ENCODE measurements at regions not wholly inside any gene's neighbourhood (a gene's known extent, or its start where the extent isn't known, plus 50 kb on each side); places are given as distances from the start of the nearest gene placed in this dataset.
A peak's percentile ranks its signal among the peaks of the same experiment; 100 is the strongest.
"Not testable (repeated sequence)": the region's sequence is repeated elsewhere in the genome, so short reads cannot be mapped to it uniquely, and the experiment has no call there.

- DNase-seq, result no peak
These were observed 150.9 kb downstream of the RPLP1 start for GRCh38 chr15:69603369-69604071.

DNA sequence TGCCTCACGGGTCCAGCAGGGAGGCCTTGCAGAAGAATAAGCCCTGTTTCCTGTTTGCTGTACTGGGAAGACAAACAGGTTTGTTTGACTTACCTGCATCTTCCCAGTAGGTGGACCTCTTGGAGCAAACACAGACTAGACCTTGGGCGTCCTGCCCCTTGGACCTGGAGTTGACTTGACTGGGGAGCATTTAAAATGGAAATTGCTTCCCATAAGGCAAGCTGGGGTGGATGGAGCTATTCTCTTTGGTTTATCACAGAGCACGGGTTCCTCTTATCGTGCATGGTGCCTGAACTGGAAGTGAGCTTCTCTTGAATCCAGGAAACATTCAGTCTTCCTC, 151.4 kb downstream of the RPLP1 start:
- DNase-seq, result peak; percentile 39

- no peak for DNase-seq
These were observed 153.5 kb downstream of the RPLP1 start for GRCh38 chr15:69606144-69606543.

DNA sequence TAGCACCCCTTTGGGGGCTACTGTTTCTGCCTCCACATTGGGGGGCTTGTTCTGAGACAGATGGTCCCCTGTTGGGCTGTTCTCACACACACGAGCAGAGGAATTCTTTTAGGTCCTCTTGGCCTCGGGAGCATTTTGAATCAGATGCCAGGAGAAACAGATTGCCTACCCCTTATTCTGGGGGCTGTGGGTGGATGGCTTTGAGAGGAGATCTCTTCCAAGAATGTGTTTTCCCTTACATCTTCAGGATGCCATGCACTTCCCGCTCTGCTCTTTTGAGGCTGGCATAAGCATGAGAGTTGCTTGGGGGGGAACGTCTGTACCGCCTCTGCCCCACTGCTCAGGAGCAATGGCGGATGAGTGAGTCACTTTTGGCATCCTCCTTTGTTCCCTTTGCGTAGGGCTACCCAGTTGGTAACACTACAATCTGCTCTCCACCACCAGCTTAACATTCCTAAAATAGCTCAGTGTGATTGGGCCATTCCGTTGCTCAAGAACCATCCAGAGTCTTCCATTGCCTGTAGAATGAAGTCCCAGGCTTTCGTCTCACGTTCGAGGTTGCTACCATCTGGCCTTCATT, 154.4 kb downstream of the RPLP1 start:
- DNase-seq, result no peak

DNA sequence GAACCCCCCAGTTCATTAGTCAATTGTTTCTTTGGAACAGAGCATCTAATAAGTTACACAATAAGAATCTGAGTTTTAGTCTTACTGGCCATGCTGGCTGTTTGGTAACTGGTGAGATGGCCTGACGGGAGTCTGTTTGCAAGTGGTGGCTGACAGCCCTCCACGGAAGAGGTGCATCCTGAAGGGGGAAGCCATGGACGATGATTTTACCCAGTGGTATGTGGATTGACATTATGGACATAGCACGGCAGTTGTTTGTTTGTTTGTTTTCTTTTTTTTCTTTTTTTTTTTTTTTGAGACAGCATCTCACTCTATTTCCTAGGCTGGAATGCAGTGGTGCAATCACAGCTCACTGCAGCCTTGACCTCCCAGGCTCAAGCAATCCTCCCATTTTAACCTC, 156.0 kb downstream of the RPLP1 start:
- no peak for DNase-seq

DNA sequence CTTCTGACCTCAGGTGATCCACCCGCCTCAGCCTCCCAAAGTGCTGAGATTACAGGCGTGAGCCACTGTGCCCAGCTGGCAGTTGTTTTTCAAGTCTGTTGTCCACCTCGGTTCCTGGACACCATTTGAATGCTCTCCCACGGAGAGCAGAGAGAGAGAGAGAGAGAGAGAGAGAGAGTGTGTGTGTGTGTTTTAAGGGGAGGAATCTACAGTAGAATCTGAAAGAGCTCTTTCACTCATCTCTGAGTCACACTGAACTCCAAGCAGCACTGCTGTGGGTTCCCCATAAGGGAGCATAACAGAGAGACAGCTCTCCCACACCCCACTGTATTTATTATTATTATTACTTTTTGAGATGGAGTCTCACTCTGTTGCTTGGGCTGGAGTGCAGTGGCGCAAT, 156.6 kb downstream of the RPLP1 start:
- DNase-seq, result no peak

GRCh38 chr15:69609776-69610175, 157.2 kb downstream of the RPLP1 start:
- no peak for DNase-seq

DNA sequence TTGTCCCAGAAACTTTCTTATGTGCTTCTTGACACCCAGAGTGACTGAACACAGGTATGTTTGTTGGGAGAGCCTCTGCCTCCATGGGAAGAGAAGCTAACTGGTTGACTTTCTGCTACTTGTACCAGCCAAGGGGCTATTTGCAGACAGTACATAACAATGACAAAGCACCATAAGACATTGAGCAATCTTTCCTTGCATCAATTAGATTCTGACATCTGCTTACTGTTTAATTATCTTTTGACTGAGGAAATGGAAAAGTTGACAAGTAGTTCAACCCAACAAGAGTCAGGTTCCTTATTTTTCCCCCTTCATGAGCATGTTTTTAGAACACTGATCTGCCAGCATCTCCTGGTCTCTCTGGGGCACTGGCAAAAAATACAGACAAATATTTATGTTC, 157.7 kb downstream of the RPLP1 start:
- no peak for DNase-seq

GRCh38 chr15:69610858-69611257, 158.2 kb downstream of the RPLP1 start:
- DNase-seq, result no peak

DNA sequence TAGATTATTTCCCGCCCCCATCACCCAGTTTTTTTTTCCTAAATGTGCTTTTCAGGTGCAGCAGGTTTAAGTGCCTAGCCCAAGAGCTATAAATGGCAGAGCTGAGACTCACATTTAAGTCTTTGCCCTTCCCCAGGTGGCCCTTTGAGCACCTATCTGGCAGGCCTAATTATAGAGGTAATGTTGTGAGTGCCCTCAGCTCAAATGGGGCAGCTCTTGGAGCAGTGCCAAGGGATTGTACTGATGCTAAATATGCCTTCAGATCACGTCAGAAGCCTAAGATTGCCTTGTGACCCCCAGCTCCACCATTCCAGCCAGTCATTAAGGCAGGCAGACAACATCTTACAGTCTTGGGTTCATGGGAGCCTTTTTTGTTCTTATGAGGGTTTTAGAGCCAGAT, 159.5 kb downstream of the RPLP1 start:
- peak; percentile 98 for DNase-seq

DNA sequence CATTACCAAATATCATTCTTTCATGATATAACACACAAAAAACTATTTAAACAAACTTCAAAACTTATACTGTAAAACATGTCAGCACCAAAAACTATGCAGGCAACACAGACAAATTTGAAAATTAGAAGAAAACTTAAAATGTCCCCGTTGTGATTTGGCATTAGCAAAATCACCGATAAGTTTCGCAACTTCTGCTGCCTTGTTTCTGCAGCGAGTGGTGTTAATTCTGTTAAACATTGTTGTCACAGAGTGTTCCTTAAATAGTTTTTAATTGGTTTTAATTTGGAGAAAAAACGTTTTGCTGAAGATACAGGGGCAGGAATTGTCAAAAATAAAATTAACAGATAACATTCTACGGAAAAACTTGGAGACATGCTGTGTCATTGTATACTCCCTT, 160.6 kb downstream of the RPLP1 start:
- no peak for DNase-seq

- no peak for DNase-seq
These were observed 161.4 kb downstream of the RPLP1 start for GRCh38 chr15:69613988-69614387.

GRCh38 chr15:69615736-69616135, 163.1 kb downstream of the RPLP1 start:
- DNase-seq, result no peak

DNA sequence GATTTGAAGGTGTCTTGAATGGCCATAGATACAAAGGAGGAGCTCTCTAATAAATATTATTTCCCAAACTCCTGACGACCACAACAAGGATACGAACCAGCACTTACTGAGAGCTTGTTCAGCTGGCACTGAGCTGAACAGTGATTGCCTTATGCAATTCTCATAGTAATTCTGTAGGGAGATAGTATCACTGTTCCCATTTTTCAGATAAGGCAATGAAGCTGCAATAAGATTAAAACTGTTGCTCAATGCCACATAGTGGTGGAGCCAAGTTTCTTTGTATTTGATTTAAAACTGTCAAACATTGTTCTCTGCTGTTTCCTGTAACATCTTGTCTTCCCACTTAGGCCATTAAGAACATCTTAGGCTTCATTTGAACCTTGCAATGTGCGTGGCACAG, 163.9 kb downstream of the RPLP1 start:
- DNase-seq, result no peak

GRCh38 chr15:69617144-69617543, 164.5 kb downstream of the RPLP1 start:
- not testable (repeated sequence) for DNase-seq

DNA sequence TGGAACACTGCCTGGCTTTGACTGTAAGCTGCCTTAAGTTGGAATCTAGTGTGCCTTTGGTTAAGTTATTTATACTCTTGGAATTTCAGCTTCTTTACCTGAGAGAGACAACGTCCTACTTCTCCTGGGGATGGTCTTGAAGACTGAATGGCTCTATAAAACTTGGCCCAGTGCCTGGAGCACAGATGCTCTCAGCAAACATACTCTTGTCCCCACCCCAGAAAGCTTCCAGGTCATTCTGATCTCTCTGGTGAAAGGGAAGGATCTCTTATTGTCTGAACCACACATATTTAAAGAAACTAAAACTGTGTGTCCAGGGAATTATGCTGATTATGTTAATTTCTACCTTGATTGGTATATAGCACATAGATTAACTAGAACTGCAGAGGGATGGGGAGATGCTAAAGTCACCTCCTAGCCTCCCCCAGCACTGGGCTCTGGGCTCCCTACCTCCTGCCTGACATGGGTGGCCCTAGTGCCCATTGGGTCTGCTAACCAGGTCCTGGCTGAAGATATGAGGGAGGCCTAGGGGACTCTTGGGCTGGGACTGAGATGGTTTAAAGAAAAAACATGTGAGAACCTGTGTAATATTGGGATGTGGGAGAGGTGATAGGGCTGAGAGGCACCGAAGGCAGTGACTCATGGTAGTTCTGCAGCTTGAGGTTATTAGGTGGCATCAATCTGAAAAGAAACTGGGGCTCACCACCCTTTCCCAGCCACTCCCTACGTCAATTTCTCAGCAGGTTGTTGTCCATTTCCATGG, 171.0 kb downstream of the RPLP1 start:
- peak; percentile 14 for DNase-seq

GRCh38 chr15:69624155-69624520, 171.5 kb downstream of the RPLP1 start:
- DNase-seq, result no peak

DNA sequence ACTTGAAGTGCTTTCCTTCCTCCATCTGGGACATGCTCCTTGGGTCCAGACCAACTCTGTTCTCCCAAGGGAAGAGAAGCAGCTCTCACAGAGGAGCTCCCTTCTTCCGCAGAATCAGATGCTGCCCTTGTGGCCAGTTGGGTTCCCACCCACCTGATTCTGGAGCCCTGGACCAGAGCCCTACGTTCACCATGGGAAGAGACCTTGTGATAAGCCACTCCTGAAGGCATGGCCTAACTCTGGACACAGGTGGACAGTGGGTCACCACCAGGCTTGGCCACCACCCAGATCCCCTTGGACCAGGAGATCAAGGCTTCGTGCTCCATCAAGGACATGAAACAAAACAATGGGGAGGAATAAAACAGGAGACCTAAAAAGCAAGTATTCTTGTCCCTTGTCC, 172.2 kb downstream of the RPLP1 start:
- DNase-seq, result no peak

- DNase-seq, result no peak
These were observed 172.7 kb downstream of the RPLP1 start for GRCh38 chr15:69625328-69625727.

DNA sequence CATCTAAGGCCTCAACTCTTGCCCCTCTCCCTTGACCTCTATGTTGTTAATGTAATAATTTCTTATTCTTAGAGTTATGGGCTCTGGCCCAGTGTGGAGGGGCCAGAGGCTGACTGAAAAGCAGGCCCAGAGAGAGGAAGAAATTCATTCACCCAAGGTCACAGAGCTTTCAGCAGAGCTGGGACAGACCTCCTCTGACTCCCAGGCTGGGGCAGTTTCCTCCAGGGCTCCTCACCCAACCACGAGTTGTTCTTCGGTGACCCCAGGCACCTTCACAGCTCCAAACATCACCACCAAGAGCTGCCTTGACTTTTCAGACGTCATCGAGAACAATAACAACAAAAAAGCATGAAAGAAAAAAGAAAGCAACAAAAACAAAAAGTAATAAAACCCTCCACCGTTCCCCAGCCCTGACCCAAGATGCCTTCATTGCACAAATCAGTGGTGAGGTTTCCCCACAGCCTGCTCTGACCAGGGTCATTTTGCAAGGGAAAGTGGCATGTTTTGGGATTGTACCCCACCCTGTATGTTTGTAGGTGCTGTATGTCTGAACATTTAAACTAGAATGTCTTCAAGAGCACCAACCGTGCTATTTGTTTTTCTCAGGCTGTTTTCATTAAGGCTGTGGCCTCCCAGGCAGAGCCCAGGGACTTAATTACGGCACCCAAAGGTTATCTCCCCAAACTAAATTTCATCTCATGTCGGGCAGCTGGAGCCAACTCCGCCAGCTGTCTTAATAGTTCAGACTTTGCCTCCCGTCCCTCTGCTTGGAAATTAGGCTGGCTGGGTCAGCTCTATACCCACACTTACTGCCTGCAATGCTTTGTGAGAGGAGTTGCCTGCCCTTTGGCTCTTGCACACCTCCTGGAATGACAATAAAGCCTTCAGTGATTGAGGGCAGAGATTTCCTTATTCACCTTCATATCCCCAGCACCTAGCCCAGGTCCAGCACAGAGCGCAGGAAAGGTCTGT, 173.8 kb downstream of the RPLP1 start:
- no peak for DNase-seq

- DNase-seq, result no peak
These were observed 175.0 kb downstream of the RPLP1 start for GRCh38 chr15:69627548-69628158.

DNA sequence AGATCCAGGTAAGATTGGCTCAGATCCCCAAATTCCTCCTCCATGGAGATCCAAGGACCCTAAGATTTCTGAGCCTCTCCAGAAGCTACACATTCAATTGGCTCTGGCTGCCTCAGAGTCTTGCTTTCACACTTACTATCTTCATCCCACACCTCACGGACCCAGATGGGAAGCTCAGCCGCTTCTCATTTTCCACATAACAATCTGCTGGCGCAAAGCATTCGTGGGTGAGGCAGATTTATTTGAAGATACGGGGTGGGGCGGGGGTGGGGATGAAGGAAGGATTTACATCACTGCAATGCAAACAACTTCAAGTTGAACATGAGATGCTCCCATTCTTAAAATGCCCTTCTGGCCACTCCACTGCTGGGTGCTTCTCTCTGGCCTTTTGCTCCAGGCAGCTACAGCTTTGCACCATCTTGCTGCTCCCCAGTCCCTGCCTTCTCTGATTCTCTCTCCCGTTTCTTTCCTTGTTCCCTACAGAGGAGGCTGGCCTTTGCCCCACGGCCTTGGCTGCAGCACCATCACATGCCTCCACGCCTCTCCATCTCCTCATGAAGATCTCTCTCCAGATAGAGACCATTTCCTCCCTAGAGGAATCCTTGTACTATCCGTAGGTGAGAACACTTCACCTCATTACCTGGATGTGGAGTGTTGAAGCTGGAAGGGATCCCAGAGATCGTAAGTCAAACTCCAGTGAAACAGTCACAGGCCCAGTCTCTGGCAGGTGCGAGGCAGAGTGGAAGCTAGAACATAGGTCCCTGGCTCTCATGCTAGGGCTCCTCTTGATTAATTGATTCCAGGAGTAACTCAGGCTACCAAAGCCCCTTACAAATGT, 175.9 kb downstream of the RPLP1 start:
- peak; percentile 57 for DNase-seq
